HFFc6 (cell line): ENCODE measurements at regions not wholly inside any gene's neighbourhood (a gene's known extent, or its start where the extent isn't known, plus 50 kb on each side); places are given as distances from the start of the nearest gene placed in this dataset.

Experiments
- DNase-seq: peaks from one replicate; pipeline ENCODE4 v3.0.0-alpha.2; 2018
- H3K27ac Mint-ChIP-seq: 2 replicates; pipeline ENCODE4 v1.8.0; 2020; ENCODE audit warnings: mild to moderate bottlenecking, mixed read lengths
- H3K27me3 Mint-ChIP-seq: 2 replicates; pipeline ENCODE4 v1.8.0; 2021; ENCODE audit warnings: mild to moderate bottlenecking, moderate library complexity, mixed read lengths; ENCODE audit not compliant: insufficient read depth
- H3K36me3 Mint-ChIP-seq: 2 replicates; pipeline ENCODE4 v1.8.0; 2021; ENCODE audit warnings: low read depth, mixed read lengths
- H3K4me1 Mint-ChIP-seq: 2 replicates; pipeline ENCODE4 v1.8.0; 2020; ENCODE audit warnings: low read depth, mixed read lengths
- H3K4me3 Mint-ChIP-seq: 2 replicates; pipeline ENCODE4 v1.8.0; 2020; ENCODE audit warnings: mild to moderate bottlenecking, moderate library complexity, mixed read lengths
- H3K9me3 Mint-ChIP-seq: 2 replicates; pipeline ENCODE4 v1.8.0; 2020; ENCODE audit warnings: mild to moderate bottlenecking, mixed read lengths
- CTCF ChIP-seq: fragments of 200-600 bp; sonication (generic); IDR thresholded peaks from 2 replicates; pipeline ENCODE4 v1.5.0; 2021; ENCODE audit warnings: antibody characterized with exemption, mild to moderate bottlenecking

GRCh38 chr5:2658881-2659470 is 92.5 kb downstream of the IRX2 start:
- H3K4me1 Mint-ChIP-seq: no peaks in the 10 kb centered on the region
- no peak overlapping the region for H3K27ac Mint-ChIP-seq
- TF ChIP-seq CTCF: no peak
- DNase-seq: no peak
- no peaks in the 10 kb centered on the region for H3K36me3 Mint-ChIP-seq
- H3K4me3 Mint-ChIP-seq: no peak overlapping the region
- H3K9me3 Mint-ChIP-seq: peaks cover 25% of the 10 kb centered on the region
- no peaks in the 10 kb centered on the region; the same call in 1 of the 2 replicates for H3K27me3 Mint-ChIP-seq

- no peak for DNase-seq
- Mint-ChIP-seq H3K36me3 (no peaks in the 10 kb centered on the region), H3K4me3 (no peak overlapping the region), H3K27ac (no peak overlapping the region), H3K27me3 (no peaks in the 10 kb centered on the region; the same call in 1 of the 2 replicates), H3K4me1 (no peaks in the 10 kb centered on the region), H3K9me3 (peaks cover 24% of the 10 kb centered on the region)
- no peak for TF ChIP-seq CTCF
Measured at GRCh38 chr5:2658447-2658846, 93.0 kb downstream of the IRX2 start.

GRCh38 chr5:2657151-2657550 is 94.3 kb downstream of the IRX2 start:
- no peaks in the 10 kb centered on the region for H3K36me3 Mint-ChIP-seq

GRCh38 chr5:2656206-2656605 is 95.3 kb downstream of the IRX2 start:
- DNase-seq: no peak
- Mint-ChIP-seq H3K4me3 (no peak overlapping the region), H3K4me1 (no peaks in the 10 kb centered on the region), H3K27ac (no peak overlapping the region), H3K36me3 (no peaks in the 10 kb centered on the region), H3K9me3 (peaks cover 28% of the 10 kb centered on the region), H3K27me3 (no peaks in the 10 kb centered on the region)
- no peak for TF ChIP-seq CTCF

More at GRCh38 chr5:2657151-2657550, 94.3 kb downstream of the IRX2 start:
- Mint-ChIP-seq H3K9me3 (peaks cover 26% of the 10 kb centered on the region), H3K4me3 (no peak overlapping the region), H3K27ac (no peak overlapping the region), H3K27me3 (no peaks in the 10 kb centered on the region), H3K4me1 (no peaks in the 10 kb centered on the region)
- TF ChIP-seq CTCF: no peak
- no peak for DNase-seq

- Mint-ChIP-seq H3K9me3 (peaks cover 28% of the 10 kb centered on the region), H3K27ac (no peak overlapping the region), H3K27me3 (no peaks in the 10 kb centered on the region), H3K4me1 (no peaks in the 10 kb centered on the region), H3K4me3 (no peak overlapping the region), H3K36me3 (no peaks in the 10 kb centered on the region)
- DNase-seq: no peak
- TF ChIP-seq CTCF: no peak
Measured at GRCh38 chr5:2653991-2654390, 97.5 kb downstream of the IRX2 start.

- no peak for TF ChIP-seq CTCF
- peaks cover 13% of the 10 kb centered on the region for H3K9me3 Mint-ChIP-seq
- H3K4me1 Mint-ChIP-seq: no peaks in the 10 kb centered on the region
- DNase-seq: no peak
- H3K27me3 Mint-ChIP-seq: no peaks in the 10 kb centered on the region
- H3K36me3 Mint-ChIP-seq: no peaks in the 10 kb centered on the region
- no peak overlapping the region for H3K27ac Mint-ChIP-seq
- H3K4me3 Mint-ChIP-seq: no peak overlapping the region
Measured at GRCh38 chr5:2651116-2651515, 100.4 kb downstream of the IRX2 start.
